Astrocyte (in vitro differentiated cells and primary cell): ENCODE measurements at regions not wholly inside any gene's neighbourhood (a gene's known extent, or its start where the extent isn't known, plus 50 kb on each side); places are given as distances from the start of the nearest gene placed in this dataset.

ENCODE experiments used
- DNase-seq: peaks from one replicate; pipeline ENCODE4 v3.0.0-alpha.2; 2010; ENCODE audit warnings: low read depth
- FAIRE-seq: peaks from 2 replicates; lab custom pipeline; 2011; peaks lifted over from hg19 to GRCh38; lab: Jason Lieb, UNC
- H2AFZ ChIP-seq: 2 replicates; pipeline ENCODE4 v1.6.0; 2012; ENCODE audit warnings: low read depth, low read length, inconsistent platforms
- H3K27ac ChIP-seq: 2 replicates; pipeline ENCODE4 v1.5.1; 2011; ENCODE audit warnings: low read depth, low read length, inconsistent platforms
- H3K27me3 ChIP-seq: 2 replicates; pipeline ENCODE4 v1.6.0; 2011; ENCODE audit warnings: low read length, inconsistent platforms; ENCODE audit not compliant: insufficient read depth
- H3K36me3 ChIP-seq: 2 replicates; pipeline ENCODE4 v1.5.1; 2011; ENCODE audit warnings: low read length, inconsistent platforms; ENCODE audit not compliant: insufficient read depth
- H3K4me1 ChIP-seq: 2 replicates; pipeline ENCODE4 v1.5.1; 2011; ENCODE audit warnings: low read length, inconsistent platforms; ENCODE audit not compliant: insufficient read depth
- H3K4me2 ChIP-seq: 2 replicates; pipeline ENCODE4 v1.6.0; 2012; ENCODE audit warnings: low read length, inconsistent platforms
- H3K4me3 ChIP-seq: 2 replicates; pipeline ENCODE4 v1.5.1; 2011; ENCODE audit warnings: low read depth, mild to moderate bottlenecking, low read length, inconsistent platforms; ENCODE audit not compliant: insufficient read depth
- H3K79me2 ChIP-seq: 2 replicates; pipeline ENCODE4 v1.6.0; 2012; ENCODE audit warnings: mild to moderate bottlenecking, low read length, inconsistent platforms; ENCODE audit not compliant: insufficient read depth
- H3K9ac ChIP-seq: 2 replicates; pipeline ENCODE4 v1.6.0; 2012; ENCODE audit warnings: mild to moderate bottlenecking, low read length, inconsistent platforms
- H3K9me3 ChIP-seq: 2 replicates; pipeline ENCODE4 v1.5.1; 2012; ENCODE audit warnings: low read depth, mild to moderate bottlenecking, low read length, inconsistent platforms; ENCODE audit not compliant: insufficient read depth
- H4K20me1 ChIP-seq: 2 replicates; pipeline ENCODE4 v1.6.0; 2012; ENCODE audit warnings: low read length, inconsistent platforms; ENCODE audit not compliant: insufficient read depth
- H3K27ac Mint-ChIP-seq: one replicate; pipeline ENCODE4 v1.8.0; 2021; ENCODE audit warnings: mild to moderate bottlenecking, mixed read lengths; ENCODE audit not compliant: unreplicated experiment
- H3K27me3 Mint-ChIP-seq: one replicate; pipeline ENCODE4 v1.8.0; 2021; ENCODE audit warnings: low read depth, mixed read lengths; ENCODE audit not compliant: unreplicated experiment
- H3K36me3 Mint-ChIP-seq: one replicate; pipeline ENCODE4 v1.8.0; 2021; ENCODE audit warnings: low read depth, mixed read lengths; ENCODE audit not compliant: unreplicated experiment
- H3K4me1 Mint-ChIP-seq: one replicate; pipeline ENCODE4 v1.8.0; 2021; ENCODE audit warnings: low read depth, mixed read lengths; ENCODE audit not compliant: unreplicated experiment
- H3K4me3 Mint-ChIP-seq: one replicate; pipeline ENCODE4 v1.8.0; 2021; ENCODE audit warnings: mild to moderate bottlenecking, moderate library complexity, mixed read lengths; ENCODE audit not compliant: unreplicated experiment
- H3K9me3 Mint-ChIP-seq: one replicate; pipeline ENCODE4 v1.8.0; 2021; ENCODE audit warnings: mild to moderate bottlenecking, mixed read lengths; ENCODE audit not compliant: unreplicated experiment
- CTCF ChIP-seq: IDR thresholded peaks from 2 replicates; pipeline ENCODE4 v1.5.1; 2011; ENCODE audit warnings: low read depth, mild to moderate bottlenecking, inconsistent platforms, low read length, moderate library complexity; ENCODE audit not compliant: insufficient read depth
- EZH2 ChIP-seq: IDR thresholded peaks from 2 replicates; pipeline ENCODE4 v1.6.1; 2012; ENCODE audit warnings: mild to moderate bottlenecking, low read length, inconsistent platforms; ENCODE audit not compliant: insufficient read depth

DNA sequence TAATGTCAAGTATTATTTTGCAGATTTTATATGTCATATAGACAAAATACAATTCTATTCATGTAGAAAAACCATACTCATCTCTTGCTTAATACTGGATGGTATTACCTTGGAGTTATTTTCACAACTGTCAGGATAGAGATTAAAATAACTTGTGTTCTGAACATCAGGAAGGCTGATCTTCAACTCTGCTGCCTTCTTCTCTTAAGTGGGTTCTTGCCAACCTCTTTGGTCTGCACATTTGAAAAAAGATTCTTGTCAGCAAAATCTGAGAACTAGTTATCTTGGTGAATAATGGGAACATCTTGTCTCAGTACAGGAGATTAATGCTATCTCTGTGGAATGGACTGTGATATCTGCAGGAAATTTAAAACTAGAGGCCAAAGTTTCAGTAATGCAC lies 95.2 kb upstream of the FAM216B start:
- no peak overlapping the region for H3K27ac Mint-ChIP-seq
- H3K36me3 Mint-ChIP-seq, result no peaks in the 10 kb centered on the region
- no peaks in the 10 kb centered on the region for H3K9me3 Mint-ChIP-seq
- Histone ChIP-seq H3K79me2 (no peaks in the 10 kb centered on the region), H3K27ac (no peak overlapping the region), H3K4me3 (no peak overlapping the region), H3K36me3 (no peaks in the 10 kb centered on the region), H3K4me1 (no peaks in the 10 kb centered on the region), H2AFZ (no peak overlapping the region), H3K27me3 (peaks cover 3% of the 10 kb centered on the region), H3K4me2 (no peak overlapping the region), H3K9ac (no peak overlapping the region), H3K9me3 (no peaks in the 10 kb centered on the region), H4K20me1 (no peaks in the 10 kb centered on the region)
- FAIRE-seq (no peak), DNase-seq (no peak)
- H3K4me1 Mint-ChIP-seq, result peaks cover 2% of the 10 kb centered on the region
- no peaks in the 10 kb centered on the region for H3K27me3 Mint-ChIP-seq
- H3K4me3 Mint-ChIP-seq, result no peak overlapping the region
- TF ChIP-seq CTCF (no peak), EZH2 (no peak)

GRCh38 chr13:42688821-42689220 lies 92.6 kb upstream of the FAM216B start:
- no peak overlapping the region for H3K4me2 ChIP-seq
- DNase-seq (no peak), FAIRE-seq (no peak)
- no peaks in the 10 kb centered on the region for H3K36me3 Mint-ChIP-seq
- H3K9me3 ChIP-seq, result no peaks in the 10 kb centered on the region
- TF ChIP-seq EZH2, result no peak
- peaks cover 2% of the 10 kb centered on the region for H3K4me1 Mint-ChIP-seq
- no peak overlapping the region for H3K9ac ChIP-seq
- no peak overlapping the region for H3K27ac ChIP-seq
- no peak overlapping the region for H3K4me3 Mint-ChIP-seq
- no peaks in the 10 kb centered on the region for H3K4me1 ChIP-seq
- no peaks in the 10 kb centered on the region for H3K27me3 Mint-ChIP-seq
- no peaks in the 10 kb centered on the region for H3K27me3 ChIP-seq
- H3K36me3 ChIP-seq, result no peaks in the 10 kb centered on the region
- no peak overlapping the region for H3K27ac Mint-ChIP-seq
- no peaks in the 10 kb centered on the region for H3K79me2 ChIP-seq
- H3K4me3 ChIP-seq, result no peak overlapping the region
- no peaks in the 10 kb centered on the region for H3K9me3 Mint-ChIP-seq
- H2AFZ ChIP-seq, result no peak overlapping the region
- no peaks in the 10 kb centered on the region for H4K20me1 ChIP-seq

DNA sequence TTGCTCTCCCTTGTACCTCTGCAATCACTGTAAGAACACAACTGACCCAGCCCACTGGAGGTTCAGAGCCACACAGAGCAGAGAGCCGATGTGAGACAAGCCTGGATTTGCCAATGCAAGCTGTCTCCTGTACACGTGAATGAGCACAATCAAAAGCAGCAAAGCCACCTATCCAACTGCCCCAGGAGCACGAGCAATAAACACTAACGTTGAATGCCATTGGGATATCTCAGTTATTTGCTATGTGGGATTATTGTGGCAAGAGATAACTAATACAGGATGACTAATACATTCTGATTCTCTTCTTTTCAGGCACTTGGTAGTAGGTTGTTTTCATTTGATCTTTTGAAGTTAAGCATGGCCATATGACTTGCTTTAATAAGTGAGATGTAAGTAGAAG lies 85.2 kb upstream of the FAM216B start:
- Mint-ChIP-seq H3K27me3 (no peaks in the 10 kb centered on the region), H3K27ac (peak overlapping the region; percentile 49), H3K9me3 (peaks cover 3% of the 10 kb centered on the region), H3K4me3 (no peak overlapping the region), H3K36me3 (no peaks in the 10 kb centered on the region), H3K4me1 (peaks cover 7% of the 10 kb centered on the region)
- Histone ChIP-seq H3K4me1 (peaks cover 3% of the 10 kb centered on the region), H3K4me2 (peak overlapping the region; percentile 26), H3K36me3 (no peaks in the 10 kb centered on the region), H4K20me1 (no peaks in the 10 kb centered on the region), H3K9me3 (no peaks in the 10 kb centered on the region), H3K27ac (no peak overlapping the region), H2AFZ (no peak overlapping the region), H3K27me3 (peaks cover 4% of the 10 kb centered on the region), H3K9ac (no peak overlapping the region), H3K4me3 (no peak overlapping the region), H3K79me2 (no peaks in the 10 kb centered on the region)
- no peak for TF ChIP-seq EZH2
- no peak for TF ChIP-seq CTCF
- peak; percentile 83 for FAIRE-seq
- peak; percentile 86 for DNase-seq
